ENCODE measurements at regions not wholly inside any gene's neighbourhood (a gene's known extent, or its start where the extent isn't known, plus 50 kb on each side); places are given as distances from the start of the nearest gene placed in this dataset.

DNA sequence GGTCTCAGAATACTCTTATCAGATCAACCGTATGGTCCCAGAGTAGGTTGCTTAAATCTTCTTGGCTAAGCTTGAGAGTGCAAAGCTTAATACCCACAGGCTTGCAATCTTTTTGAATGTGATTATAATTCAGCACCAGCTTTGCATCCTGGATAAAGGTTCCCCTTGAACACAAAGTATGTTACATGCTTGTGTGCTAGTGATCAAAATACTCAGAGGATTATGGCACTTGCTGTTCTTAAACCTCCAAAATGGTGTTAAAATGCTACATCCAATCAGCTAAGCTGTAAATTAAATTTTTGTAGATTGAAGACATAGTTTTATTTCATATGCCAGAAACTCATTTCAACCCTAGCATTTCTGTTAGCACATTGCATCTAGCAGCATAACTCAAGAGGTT, 812.2 kb upstream of the TENM3 start:
- DNase-seq, result no peak

DNA sequence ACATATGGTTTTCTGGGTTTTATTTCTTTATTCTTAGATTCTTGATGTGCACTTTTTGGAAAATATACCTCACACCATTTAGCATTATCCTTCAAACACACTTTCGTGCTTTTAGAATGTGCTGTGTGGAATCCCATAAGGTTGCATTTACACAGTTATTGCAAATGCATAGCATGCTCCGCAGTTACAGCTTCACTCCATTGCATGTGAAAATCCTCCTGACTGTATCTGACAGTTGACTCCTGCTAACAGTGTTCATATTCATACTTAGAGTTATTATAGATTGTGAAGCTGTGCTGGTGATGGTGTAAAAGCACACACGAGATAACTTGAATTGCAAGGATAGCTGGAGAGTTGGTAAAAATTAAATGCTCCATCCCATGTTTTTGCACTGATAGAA, 811.5 kb upstream of the TENM3 start:
- no peak for DNase-seq

DNA sequence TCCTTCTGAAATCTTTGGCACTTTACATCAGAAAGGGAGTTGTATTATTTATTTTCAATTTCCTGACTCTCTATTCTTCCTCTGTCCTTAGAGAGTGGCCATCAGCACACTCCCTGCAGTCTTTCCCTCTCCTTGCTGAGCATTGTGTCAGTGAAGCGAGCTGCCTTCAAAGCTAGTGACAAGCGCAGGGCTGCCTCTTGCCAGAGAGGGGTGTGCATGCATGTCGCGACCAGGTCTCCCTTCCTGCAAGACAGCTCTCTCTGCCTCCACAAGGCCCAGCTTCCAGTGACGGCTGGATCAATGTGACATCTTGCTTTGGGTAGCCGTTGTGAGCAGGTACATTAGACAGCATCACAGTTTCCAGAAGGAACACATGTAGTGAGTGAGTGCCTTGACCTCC, 810.9 kb upstream of the TENM3 start:
- no peak for DNase-seq

DNA sequence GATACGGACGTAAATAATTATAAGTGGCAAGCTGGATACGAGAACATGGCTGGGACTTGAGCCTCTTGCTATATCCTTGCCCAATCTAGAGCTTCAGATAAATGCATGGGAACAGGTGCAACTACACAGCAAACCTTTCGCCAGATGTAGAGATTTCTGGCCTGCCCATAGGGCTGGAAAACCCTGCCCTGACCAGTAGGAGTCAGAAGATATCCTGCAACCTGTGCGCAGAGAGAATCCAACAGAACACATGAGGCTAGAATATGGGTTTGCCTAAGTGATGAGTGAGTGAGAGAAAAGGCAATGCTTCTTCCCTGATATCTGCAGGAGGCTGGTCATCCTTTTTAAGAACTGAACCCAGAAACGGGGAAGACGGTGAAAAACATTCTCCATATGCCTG, 805.3 kb upstream of the TENM3 start:
- DNase-seq, result no peak

DNA sequence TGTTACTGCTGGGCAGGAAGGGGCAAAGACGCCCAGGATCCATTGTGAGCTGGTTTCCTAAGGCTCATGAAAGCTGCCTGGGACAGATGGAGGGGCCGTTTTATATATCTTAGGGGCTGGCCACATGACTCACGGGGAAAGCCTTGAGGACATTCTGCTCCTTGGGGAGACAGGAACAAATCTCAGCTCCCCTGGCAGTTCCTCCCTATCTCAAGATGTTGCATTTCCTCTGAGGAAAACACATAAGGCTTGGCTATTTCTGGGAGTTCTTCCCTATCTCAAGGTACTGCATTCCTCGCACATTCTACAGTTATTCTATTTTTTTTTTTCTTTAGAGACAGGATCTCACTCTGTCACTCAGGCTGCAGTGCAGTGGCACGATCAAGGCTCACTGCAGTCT, 804.6 kb upstream of the TENM3 start:
- DNase-seq, result no peak

DNA sequence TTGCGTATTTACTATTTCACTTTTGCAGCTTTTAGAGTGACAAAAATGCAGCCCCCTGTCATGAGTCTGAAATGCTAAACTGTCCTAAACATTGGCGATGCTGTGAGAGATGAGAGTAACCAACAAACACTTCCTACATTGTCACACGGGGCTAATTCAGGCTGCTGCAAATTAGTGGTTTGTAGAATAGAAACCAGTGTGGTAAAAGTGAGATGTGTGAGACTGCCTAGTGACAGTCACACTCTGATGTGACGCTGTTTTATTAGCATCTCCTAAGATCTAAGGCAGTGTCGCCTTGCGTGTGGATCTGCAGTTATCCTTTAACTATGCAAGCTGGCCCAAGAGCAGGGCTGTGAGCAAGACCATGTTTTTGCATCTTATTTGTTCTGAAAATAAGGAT, 800.2 kb upstream of the TENM3 start:
- no peak for DNase-seq

DNA sequence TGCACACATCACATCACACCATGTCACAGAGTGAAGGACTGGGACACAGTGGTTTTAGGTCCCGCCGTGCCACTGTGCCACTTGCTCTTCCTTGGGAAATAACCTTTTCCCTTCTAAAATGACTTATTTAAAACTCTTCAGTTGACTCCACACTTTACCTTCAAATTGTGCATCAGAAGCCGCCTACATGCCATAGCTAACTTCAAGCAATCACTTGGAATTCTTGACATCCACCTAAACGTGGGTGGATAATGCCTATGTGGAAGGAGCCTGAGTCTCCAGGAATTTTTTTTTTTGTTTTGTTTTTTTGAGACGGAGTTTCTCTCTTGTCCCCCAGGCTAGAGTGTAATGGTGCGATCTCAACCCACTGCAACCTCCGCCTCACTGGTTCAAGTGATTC, 777.4 kb upstream of the TENM3 start:
- DNase-seq, result no peak

DNA sequence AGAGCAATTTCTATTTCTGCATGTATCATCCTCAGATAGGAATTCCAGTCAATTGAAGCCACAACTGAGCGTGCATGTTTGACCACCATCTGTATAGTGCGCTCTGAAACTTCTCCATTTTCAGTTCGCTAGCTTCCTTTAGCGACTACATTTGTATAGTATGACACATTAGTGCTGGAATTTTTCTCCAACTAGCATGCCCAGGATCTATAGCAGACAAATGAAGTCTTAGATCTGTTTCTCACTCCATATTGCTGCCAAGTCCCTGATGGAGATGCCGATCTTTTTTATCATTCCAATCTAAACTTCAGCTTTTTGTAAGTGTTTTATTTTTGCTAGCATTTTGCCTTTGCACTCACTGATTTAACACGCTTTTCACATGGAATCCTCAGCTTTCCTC, 774.8 kb upstream of the TENM3 start:
- DNase-seq, result no peak

DNA sequence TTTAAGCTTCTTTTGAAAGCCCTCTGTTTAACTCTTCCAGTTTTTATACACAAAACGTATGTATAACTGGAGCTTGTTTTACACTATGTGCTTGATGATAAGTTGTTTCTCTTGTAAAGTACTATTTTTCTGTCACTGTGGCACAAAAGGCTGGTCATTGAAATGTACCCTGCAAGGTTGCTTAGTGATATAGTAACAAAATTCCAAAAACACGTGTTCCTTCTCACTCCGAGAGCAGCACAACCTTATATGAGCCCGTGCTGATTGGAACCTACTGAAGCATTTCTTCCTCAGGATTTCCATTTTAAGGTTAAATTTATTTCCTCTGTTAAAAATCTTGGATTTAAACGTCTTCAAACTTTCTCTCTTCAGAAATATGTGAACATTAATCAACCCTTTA, 772.9 kb upstream of the TENM3 start:
- no peak for DNase-seq

DNA sequence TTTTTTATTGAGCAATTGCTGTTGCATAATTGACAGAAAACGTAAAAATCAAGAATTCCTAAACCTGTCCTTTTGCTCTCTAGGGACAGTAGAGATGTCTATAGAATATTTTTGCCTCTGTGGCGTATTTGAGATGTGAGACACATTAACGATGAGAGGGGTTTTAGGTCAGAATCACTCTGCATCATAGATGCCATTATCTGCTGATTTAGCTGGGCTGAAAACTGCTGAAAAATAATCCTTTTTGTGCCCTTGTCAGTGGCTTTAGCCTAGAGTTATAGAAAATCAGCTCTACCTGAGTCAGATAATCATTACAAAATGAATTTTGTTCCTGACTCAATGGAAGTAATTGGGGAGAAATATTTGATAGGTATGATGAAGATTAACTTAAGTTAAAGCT, 767.8 kb upstream of the TENM3 start:
- no peak for DNase-seq

DNA sequence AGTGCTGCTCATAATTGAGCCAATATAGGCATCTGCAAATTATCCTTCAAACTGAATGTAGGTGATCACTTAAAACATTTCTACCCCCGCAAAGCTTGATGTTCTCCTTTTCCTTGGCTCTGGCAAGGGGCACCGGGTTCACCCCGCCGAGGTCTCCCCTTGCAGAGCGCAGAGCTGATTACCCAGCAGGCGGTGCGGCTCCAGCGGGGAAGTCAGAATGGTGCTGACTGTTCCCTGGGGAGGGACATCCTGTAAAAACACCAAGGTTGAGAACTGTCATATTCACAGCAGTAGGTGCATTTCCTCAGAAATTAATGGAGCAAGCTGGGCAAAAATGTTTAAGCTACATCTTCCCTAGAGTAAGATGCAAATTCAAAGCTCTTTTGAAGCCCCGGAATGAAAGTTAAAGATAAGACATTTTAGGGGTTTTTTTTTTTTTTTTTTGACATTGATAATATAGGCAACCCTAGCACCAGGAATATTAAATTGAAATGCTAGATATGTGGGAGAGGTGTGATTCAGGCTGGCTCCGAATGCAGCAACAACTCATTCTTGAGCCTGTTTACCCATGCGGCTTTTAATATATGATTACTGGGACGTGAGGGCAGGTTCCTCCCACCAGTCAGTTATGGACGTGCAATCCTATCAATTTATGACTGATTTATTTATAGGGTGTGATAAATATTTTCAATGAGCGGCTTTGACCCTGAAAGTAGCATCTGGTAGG, 767.3 kb upstream of the TENM3 start:
- DNase-seq, result no peak

DNA sequence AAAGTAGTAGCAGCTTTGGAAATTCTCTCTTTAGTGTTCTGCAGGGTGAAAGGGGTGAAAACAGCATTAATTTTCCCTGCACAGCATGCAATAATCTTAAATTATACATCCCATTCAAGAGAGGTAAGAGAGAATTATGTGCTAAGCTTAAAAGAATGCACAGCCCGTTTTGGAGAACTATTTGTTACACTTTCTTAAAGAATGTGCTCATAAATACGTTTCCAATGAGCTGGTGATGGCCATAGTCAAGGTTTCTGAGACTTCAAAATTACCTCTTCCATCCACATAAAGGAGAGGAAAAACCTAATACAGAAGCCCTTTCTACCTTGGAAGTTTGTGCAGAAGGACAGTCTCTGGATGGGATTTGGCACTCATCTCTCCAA, 766.7 kb upstream of the TENM3 start:
- no peak for DNase-seq

DNA sequence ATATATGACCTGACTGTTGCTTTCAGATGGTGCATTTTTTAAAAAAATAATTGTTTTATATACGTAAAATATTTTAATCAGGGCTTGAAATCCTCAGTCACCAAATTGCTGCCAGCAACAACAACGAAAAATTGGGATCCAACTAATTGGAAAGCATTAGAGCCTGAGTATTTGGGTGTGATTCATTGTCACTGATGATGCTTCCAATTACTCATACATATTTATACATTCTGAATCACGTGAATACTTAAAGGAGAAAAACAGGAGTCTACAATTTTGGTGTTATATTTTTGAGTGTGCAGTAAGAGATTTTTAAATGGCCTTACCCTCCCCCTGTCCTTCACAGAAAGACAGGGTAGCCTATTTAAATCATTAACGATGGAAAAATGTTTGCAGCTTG, 765.6 kb upstream of the TENM3 start:
- no peak for DNase-seq

DNA sequence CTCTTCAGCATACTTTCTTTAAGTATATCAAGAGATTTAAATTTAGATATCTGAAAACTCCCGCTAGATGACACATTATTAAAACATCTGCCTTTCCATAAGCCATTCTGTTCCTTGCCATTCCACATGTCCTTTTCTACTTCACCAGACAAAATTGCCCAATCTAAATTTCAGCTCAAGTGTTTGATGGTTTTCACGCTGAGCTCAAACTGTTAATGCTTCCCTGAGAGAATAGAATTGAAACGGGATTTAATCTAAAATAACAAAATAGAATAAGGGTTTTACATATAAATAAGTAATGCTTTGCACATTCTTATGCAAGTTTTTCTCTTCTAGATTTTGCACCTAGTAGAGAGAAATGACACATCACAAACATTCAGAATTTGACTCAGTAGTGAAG, 764.5 kb upstream of the TENM3 start:
- no peak for DNase-seq

DNA sequence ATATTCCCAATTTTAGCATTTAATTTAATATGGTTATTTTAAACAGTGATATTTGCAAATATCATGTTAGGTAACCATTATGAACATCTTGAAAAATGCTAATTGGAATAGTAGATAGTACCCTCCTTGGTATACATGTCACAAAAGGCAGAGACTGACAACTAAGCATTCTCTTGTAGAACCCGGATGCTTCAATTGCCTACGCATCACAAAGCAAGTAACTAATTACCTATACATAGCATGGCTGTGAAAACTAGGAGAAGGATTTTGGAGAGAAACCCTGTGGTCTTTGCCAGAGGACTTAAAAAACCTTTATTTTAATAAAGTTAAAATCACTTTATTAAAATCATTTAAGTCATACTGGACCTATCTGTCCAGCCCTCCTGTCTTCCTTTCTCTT, 764.1 kb upstream of the TENM3 start:
- no peak for DNase-seq

DNA sequence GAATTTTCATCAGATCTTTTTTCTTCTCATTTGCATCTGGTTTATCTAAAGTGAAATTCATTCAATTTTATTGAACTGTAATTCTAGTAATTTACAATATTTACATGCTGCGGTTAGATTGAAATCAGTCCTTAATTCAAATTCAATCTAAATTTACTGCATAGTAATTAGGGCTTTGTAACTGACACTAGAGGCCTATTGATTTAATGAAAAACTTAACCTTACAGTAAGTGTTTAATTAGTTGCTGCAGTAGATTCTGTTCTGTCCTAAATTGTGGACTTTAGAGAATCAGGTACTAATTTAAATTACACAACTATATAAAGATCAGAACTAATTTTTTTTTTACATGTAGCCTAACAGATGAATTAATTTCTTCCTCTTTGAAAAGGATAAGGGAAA, 758.8 kb upstream of the TENM3 start:
- DNase-seq, result no peak

DNA sequence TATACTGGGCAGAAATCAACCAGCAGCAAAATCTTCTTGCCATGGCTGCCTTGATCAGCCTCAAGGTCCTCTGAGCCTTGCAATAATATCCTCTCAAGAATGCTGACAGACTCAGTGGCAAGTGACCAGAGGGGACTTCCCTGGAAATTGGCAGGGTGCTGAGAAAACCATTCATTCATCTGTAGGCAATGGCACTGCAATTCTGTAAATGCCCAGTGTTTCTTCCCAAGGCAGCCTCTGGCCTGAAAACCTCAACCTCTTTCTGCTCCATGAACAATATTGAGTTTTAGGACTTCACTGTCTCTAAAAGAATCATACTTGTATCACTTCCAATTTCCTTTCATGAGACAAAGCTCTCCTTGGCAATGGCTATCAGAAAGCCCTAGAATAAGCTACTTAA, 754.3 kb upstream of the TENM3 start:
- no peak for DNase-seq

DNA sequence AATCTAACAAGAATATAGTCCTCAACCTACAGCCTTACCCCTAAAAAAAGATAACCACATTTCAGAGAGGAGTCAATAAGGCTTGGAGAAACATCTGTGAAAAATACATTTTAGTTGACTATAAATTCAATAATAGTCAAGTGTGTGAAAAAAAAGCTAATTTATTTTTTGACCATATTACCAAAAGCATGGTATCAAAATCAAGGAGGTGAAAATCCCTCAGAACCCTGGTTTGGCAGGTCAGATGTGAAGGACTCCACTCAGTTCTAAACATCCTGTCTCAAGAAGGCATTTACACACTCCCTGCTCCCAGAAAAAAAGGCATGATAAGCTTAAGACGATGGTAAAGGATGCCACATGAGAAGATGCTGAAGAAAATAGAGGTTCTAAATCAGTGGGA, 745.1 kb upstream of the TENM3 start:
- DNase-seq, result no peak

DNA sequence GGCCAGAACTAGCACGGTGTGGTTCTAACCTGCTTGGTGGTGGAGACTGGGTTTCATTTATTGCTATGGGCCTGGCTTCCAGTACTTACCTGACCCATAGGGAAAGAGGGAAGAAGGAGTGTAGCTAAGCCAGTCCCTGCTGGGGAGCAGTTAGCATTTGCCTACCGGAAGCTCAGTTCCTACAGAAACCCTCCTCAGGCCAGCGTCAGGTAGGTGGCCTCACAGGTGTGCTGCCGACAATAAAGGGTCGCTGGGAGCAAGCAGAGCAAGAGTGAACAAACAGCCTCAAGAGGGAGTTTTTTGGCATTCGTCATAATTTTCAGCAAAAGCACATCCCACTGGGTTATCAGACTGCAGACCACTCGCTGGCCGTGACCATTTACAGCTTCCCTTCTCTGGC, 740.6 kb upstream of the TENM3 start:
- no peak for DNase-seq

DNA sequence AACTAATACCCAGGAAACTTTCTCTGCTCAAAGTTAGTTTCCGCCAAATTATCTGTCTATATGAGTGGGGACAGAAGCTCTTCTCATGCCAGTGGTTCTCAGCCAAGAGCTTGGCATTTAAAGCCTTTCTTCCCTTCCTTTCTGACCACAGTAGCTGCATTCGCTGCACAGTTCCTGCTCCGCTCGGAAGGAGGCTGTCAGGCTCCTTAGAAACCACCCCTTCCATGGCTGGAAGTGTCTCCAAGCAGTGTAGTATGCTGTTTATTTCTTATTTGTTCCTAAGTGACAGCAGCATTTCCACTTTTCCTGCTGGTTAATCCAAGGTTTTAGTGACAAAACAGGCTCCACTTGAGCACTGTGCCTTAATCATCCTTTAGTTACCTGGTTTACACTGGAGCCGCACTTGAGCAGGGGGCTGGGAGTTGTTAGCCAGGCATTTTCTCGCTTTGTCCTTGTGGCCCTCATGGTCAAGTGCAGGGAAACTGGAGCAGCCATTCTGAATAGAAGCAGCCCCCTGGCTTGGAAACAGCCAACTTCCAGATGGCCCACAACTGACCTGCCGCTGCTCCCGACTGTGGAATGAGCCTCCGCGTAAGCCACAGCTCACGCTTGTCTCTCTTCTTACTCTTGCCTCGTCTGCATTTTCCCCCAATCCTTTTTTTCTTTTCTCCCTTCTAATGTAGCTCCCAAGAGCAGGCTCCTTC, 739.4 kb upstream of the TENM3 start:
- DNase-seq, result peak; percentile 24

DNA sequence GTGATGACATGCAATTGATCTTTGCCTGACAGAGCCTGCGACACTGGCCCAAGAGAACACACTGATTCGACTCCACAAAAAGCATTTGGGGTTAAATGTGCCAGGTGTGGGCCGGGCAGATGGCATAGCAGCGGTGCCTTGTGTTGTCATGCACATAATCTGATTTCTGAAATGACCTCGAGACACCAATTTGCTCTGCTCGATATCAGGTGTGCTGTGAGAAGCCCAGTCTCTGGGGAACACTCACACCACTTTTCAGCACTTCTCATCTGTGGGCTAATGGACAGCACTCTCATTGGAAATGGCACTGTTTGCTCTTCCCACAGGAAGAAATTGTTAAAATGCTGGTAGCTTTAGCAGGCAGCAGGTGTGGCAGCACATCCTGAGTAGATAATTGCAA, 738.3 kb upstream of the TENM3 start:
- DNase-seq, result no peak

DNA sequence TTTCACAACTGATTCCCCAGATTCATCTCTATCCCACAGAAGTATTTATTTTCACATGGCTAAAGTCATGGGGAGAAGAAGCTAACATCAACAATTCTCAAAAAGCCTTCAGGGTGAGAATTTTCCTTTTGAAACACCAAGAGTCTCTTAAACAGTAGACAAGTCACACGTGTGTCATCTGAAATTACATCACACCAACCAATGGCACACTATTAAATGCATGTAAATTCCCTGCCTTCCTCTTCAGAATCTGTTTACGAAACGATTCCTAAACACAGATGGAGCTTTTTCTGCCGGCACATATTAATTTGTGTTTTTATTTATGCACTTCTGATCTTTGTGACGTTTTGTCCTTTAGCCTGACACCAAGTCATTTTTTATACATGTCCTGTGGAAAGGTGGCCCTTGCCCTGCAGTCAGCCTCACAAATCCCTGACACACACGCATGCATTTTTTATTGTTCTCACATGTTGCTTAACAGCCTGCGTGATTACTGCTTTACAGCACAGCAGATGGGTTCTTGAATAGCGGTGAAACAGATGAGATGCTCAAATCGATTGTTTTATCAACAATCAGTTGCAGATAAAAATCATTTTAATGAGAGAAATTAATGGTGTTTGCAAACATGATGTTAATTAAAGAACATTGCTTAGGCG, 735.9 kb upstream of the TENM3 start:
- DNase-seq, result no peak

DNA sequence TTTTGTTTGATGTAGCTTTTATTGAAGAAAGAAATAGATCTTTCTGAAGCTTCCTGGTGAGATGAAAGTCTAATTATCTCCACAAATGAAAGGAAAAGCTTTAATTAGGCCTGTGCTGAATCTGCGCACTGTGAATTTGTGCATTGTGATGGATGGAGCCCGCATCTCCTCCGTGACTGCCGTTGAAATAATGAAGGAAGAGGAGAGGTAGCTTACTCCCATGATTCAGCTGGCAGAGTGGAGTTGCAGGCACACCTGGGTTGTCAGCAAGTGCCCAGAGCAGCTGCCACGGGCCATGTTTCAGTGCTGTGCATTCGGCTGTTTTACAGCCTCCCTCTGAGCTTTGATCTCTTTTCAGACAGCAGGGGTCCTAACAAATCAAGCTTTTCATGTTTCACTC, 735.3 kb upstream of the TENM3 start:
- DNase-seq, result no peak

DNA sequence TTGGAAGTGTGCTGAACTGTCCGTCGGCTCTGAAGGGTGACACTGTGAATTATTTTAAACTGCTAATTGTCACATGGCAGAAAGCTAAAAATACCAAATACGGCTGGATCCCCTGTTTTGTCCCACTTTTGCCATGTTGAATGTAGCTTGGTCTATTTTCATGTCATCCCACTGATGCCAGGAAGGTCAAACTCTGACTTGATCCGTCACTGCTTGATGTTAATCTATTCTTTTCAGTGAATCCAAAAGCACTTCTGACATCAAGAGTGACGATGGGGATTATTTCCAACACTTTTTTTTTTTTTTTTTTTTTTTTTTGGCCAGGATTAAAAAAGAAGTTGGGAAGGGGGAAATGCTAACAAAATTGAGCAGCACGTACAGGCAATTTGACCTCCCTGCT, 734.6 kb upstream of the TENM3 start:
- no peak for DNase-seq
